ENCODE measurements at regions not wholly inside any gene's neighbourhood (a gene's known extent, or its start where the extent isn't known, plus 50 kb on each side); places are given as distances from the start of the nearest gene placed in this dataset.

DNA sequence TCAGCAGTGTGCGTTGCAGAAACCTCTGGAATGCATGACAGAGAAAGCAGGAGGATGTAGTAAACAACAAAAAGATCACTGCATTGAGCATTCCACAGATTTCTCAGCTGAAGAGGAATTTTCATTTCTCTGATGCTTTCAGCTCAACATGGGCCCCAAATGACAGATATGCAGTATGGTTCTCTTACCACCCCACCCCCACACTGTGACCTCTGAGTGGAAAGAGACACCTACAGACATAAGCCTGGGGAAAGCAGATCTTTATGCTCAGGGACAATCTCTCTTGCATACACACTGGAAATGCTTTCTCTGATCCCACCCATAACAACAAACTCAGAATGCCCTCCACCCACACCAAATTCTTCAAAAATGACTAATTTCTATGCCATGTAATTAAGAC, 983.7 kb upstream of the LCORL start:
- no peak for DNase-seq (ENCODE audit: low read depth)

- no peak for DNase-seq (ENCODE audit: low read depth)
Measured at GRCh38 chr4:19002170-19002569, 980.6 kb upstream of the LCORL start.

DNA sequence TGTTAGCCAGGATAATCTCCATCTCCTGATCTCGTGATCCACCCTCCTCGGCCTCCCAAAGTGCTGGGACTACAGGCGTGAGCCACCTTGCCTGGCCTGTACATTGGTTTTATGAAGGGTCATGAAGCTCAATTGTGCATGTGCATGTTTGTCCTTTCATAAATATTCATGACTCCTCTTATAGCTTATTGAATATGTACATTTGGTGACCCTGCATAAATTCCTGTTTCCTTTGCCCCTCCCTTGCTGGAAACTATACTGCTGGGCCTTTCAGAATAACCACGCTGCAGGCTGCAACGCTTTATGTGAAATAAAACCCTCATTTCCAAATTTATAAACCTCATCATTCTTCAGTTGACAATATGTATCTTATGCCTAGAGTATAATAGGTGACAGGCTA, 978.0 kb upstream of the LCORL start:
- DNase-seq (ENCODE audit: low read depth): no peak

DNA sequence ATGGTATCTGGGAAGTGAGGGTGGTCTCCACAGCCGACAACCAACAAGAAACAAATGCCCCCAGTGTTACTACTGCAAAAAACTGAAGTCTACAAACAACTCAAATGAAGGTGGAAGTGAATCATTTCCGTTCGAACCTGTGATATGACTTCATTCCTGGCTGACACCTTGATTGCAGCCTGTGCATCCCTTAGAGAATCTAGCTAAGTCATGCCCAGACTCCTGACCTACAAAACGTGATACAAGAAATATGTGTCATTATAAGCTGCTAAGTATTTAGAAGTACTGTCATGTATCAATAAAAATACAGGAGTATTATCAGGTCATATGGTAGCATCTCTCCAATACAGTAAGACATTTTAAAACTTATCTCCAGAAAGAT, 959.7 kb upstream of the LCORL start:
- DNase-seq (ENCODE audit: low read depth): no peak

- DNase-seq (ENCODE audit: low read depth): no peak
Measured at GRCh38 chr4:18980516-18981233, 959.1 kb upstream of the LCORL start.

GRCh38 chr4:18976884-18977283, 955.3 kb upstream of the LCORL start:
- no peak for DNase-seq (ENCODE audit: low read depth)

- DNase-seq (ENCODE audit: low read depth): no peak
Measured at GRCh38 chr4:18975916-18976808, 954.6 kb upstream of the LCORL start.

DNA sequence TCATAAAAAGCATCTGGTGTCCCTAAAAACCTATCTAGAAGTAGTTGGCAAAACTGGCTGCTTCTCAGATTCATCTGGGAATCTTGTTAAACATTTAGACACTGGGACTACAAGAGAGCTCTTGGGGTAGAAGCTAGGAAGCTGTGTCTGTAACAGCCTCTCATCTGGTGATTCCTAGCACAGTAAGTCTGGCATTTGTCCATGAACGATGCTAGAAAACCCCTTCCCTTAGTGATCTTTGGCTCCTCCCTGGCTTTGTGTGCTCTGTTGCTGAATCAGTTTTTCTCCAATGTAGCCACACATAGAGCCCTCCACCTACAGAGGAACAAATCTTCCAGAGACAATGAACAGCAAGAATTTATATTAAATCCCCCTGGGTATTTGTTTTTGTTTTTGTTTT, 951.7 kb upstream of the LCORL start:
- no peak for DNase-seq (ENCODE audit: low read depth)

GRCh38 chr4:18961879-18962278, 940.3 kb upstream of the LCORL start:
- DNase-seq (ENCODE audit: low read depth): no peak

GRCh38 chr4:18961266-18961665, 939.7 kb upstream of the LCORL start:
- no peak for DNase-seq (ENCODE audit: low read depth)

GRCh38 chr4:18957716-18958115, 936.2 kb upstream of the LCORL start:
- DNase-seq (ENCODE audit: low read depth): no peak

- no peak for DNase-seq (ENCODE audit: low read depth)
Measured at GRCh38 chr4:18954538-18954937, 933.0 kb upstream of the LCORL start.

GRCh38 chr4:18953613-18954012, 932.1 kb upstream of the LCORL start:
- DNase-seq (ENCODE audit: low read depth): no peak

DNA sequence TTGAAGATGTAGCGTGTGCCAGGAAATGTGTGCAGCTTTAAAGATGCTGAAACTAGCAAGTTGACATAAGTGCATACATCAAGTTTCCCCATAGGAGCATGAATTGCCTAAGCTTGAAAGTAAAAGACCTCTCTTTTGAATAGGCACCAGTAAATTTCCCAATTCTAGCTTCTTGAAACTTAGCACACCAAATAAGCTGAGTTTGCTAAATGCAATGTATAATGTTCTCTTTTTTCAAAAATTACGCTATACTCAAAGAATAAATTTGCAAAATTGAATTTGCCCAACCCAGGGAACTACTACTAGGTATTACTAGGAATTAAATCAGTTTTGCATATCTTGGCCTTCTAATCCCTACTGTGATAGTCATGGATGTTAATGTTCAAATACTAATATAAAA, 923.9 kb upstream of the LCORL start:
- DNase-seq (ENCODE audit: low read depth): no peak

- no peak for DNase-seq (ENCODE audit: low read depth)
Measured at GRCh38 chr4:18942874-18943273, 921.3 kb upstream of the LCORL start.

- DNase-seq (ENCODE audit: low read depth): no peak
Measured at GRCh38 chr4:18938343-18939099, 917.0 kb upstream of the LCORL start.

DNA sequence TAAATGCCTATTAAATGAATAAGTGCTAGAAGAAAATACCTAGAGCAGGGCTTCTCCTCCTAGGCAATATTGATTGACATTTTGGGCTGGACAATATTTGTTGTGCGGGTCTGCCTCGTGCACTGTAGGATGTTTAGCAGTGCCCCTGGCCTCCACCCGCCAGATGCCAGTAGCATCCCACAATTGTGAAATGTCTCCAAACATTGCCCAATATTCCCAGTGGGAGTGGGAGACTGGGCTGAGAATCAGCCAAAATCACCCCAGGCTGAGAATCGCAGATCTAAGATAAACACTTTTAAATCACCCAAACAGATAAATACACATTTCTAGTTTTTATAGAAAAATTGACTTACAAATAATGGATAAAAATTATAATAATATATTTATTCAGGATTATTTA, 916.2 kb upstream of the LCORL start:
- no peak for DNase-seq (ENCODE audit: low read depth)

DNA sequence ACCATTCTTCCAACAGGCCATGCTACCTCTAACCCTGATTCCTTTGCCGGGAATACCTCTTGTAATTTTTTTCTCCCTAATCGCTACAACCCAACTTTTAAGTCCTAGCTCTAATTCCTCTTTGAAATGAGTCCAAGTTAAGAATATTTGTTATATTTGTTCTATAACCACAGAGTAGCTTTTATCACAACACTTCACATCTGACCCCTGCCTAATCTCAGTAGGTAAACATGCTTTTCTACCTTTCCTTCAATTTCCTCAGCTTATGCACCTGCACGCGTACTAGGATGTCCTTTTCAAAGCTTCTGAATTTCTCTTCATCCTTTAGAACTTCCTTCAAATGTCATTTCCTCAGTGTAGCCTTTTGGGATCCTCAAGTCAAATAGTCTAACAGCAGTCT, 915.5 kb upstream of the LCORL start:
- no peak for DNase-seq (ENCODE audit: low read depth)

GRCh38 chr4:18935659-18936345, 914.2 kb upstream of the LCORL start:
- DNase-seq (ENCODE audit: low read depth): no peak

DNA sequence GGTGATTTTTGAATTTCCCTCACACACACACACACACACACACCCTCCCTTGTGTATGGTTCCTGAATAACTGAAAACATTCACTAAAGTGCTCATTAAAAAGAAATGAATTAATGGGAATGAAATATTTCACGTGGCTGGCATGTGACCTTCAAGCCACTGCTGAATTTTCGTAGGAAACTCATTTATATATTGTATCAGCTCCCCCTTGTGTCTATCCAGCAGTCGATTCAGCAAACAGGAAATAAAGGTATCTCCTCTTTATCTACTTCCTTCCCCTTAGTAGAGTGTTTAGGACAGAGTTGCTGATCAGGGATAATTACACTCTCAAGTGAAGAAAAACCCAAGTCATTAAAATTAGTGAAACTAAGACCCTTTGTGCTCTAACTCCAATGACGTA, 912.6 kb upstream of the LCORL start:
- no peak for DNase-seq (ENCODE audit: low read depth)

- no peak for DNase-seq (ENCODE audit: low read depth)
Measured at GRCh38 chr4:18932730-18933339, 911.3 kb upstream of the LCORL start.

Data from myocyte (in vitro differentiated cells).